ENCODE measurements at regions not wholly inside any gene's neighbourhood (a gene's known extent, or its start where the extent isn't known, plus 50 kb on each side); places are given as distances from the start of the nearest gene placed in this dataset.

GRCh38 chr3:159877924-159878323 is 110.7 kb upstream of the IL12A start:
- H3K36me3 ChIP-seq = no peaks in the 10 kb centered on the region
- H3K27me3 ChIP-seq = no peaks in the 10 kb centered on the region
- no peak for DNase-seq
- TF ChIP-seq, protein P1, sequence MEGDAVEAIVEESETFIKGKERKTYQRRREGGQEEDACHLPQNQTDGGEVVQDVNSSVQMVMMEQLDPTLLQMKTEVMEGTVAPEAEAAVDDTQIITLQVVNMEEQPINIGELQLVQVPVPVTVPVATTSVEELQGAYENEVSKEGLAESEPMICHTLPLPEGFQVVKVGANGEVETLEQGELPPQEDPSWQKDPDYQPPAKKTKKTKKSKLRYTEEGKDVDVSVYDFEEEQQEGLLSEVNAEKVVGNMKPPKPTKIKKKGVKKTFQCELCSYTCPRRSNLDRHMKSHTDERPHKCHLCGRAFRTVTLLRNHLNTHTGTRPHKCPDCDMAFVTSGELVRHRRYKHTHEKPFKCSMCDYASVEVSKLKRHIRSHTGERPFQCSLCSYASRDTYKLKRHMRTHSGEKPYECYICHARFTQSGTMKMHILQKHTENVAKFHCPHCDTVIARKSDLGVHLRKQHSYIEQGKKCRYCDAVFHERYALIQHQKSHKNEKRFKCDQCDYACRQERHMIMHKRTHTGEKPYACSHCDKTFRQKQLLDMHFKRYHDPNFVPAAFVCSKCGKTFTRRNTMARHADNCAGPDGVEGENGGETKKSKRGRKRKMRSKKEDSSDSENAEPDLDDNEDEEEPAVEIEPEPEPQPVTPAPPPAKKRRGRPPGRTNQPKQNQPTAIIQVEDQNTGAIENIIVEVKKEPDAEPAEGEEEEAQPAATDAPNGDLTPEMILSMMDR (IDR thresholded peaks at IDR 0.05) = no peak
- H3K27ac ChIP-seq = no peak overlapping the region
- H3K4me1 ChIP-seq = no peaks in the 10 kb centered on the region
- intact Hi-C loops (cut with DNase I) = no loop called here
- no peak overlapping the region for H3K4me3 ChIP-seq
- no peaks in the 10 kb centered on the region for H3K9me3 ChIP-seq
- H3K9ac ChIP-seq (ENCODE audit: low read depth in 2 of 2, low read length in 2 of 2) = no peak overlapping the region

DNA sequence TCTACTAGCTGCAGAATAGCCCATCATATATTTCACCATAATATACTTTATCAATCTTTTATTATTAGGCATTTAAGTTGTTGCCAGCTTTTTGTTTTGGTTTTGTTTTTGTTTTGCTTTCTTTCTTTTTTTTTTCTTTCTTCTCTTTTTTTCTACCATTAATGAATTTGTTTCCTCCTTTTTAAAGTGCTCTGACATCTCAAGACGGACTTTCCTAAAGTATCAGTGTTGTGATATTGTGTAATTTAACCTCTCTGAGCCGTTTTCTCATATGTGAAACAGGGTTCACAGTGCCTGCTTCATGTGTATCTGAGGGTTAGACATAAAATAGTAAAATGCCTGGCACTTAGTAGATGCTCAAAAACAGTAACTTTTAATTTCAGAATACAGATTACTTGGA is 109.5 kb upstream of the IL12A start:
- Histone ChIP-seq H3K36me3 (no peaks in the 10 kb centered on the region), H3K9ac (ENCODE audit: low read depth in 2 of 2, low read length in 2 of 2) (no peak overlapping the region), H3K4me3 (no peak overlapping the region), H3K27ac (no peak overlapping the region), H3K9me3 (no peaks in the 10 kb centered on the region), H3K4me1 (no peaks in the 10 kb centered on the region), H3K27me3 (no peaks in the 10 kb centered on the region)
- DNase-seq = no peak
- intact Hi-C loops (cut with DNase I) = no loop called here
- TF ChIP-seq, protein P1 (IDR thresholded peaks at IDR 0.05) = no peak

DNA sequence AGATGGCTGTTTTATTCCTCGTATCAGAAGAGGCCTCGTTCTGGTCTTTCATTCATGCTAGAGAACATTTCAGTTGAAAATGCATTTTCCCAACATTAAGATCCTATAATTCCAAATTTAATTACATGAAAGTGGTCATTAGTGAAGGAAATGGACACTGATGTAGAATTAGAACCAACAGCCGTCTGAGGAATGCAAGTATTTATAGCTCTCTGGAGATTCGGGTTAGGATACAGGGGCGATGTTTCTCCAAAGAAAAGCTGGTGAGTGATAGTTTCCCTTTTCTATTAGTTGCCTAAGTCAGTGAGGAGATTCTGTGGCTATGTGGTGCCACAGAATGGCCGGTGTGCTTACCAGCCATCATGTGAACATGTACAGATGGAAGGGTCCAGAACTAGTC is 109.0 kb upstream of the IL12A start:
- intact Hi-C loops (cut with DNase I) = no loop called here
- Histone ChIP-seq H3K36me3 (no peaks in the 10 kb centered on the region), H3K4me3 (no peak overlapping the region), H3K27me3 (no peaks in the 10 kb centered on the region), H3K9me3 (no peaks in the 10 kb centered on the region), H3K4me1 (no peaks in the 10 kb centered on the region), H3K27ac (no peak overlapping the region), H3K9ac (ENCODE audit: low read depth in 2 of 2, low read length in 2 of 2) (no peak overlapping the region)
- TF ChIP-seq, protein P1 (IDR thresholded peaks at IDR 0.05) = no peak
- DNase-seq = no peak

DNA sequence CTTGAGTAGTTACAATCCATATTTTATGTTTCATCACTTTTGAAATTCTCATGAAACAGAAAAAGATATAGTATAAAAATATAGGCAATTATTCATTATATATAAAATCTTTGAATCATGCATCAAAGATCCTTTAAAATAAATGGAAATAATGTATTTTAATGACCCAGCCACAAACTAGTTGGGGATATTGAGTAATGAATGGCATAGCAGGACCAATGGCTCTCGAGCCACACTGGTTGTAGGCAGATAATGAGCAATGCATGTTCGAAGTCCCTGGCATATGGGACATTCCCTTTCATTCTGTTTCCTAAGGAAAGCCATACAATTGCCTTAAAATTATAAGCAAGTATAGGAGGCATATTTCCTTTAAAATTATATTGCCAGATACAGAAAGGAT is 107.4 kb upstream of the IL12A start:
- H3K9ac ChIP-seq (ENCODE audit: low read depth in 2 of 2, low read length in 2 of 2) = no peak overlapping the region
- H3K9me3 ChIP-seq = no peaks in the 10 kb centered on the region
- H3K27ac ChIP-seq = no peak overlapping the region
- TF ChIP-seq, protein P1 (IDR thresholded peaks at IDR 0.05) = no peak
- H3K4me3 ChIP-seq = no peak overlapping the region
- no peak for DNase-seq
- H3K36me3 ChIP-seq = no peaks in the 10 kb centered on the region
- intact Hi-C loops (cut with DNase I) = no loop called here
- H3K27me3 ChIP-seq = no peaks in the 10 kb centered on the region
- no peaks in the 10 kb centered on the region for H3K4me1 ChIP-seq

DNA sequence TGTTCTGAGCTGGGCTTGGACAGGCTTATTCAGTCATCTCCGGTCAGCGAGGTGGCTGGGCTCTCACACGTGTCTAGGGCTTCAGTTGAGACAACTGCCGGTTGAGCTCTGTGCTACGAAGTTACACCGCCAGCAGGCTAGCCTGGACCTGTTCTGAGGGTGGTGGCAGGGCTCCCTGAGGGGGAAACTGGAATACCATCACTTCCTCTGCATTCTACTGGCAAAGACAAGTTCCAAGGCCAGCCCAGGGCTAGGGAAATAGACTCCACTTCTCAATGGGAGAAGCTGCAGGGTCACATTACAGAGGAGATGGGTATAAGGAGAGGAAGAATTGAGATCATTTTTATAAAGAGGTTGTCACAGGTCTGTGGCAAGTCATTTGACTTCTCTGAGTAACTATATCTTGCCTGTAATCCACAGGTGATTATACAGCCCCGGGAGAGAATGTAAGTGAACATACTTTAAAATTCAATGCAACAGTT is 106.8 kb upstream of the IL12A start:
- DNase-seq = no peak

More for the DNA sequence above, 106.8 kb upstream of the IL12A start:
- intact Hi-C loops (cut with DNase I) = no loop called here
- H3K9me3 ChIP-seq = no peaks in the 10 kb centered on the region
- no peaks in the 10 kb centered on the region for H3K4me1 ChIP-seq
- no peak overlapping the region for H3K4me3 ChIP-seq
- TF ChIP-seq, protein P1 (IDR thresholded peaks at IDR 0.05) = no peak
- no peaks in the 10 kb centered on the region for H3K27me3 ChIP-seq
- no peaks in the 10 kb centered on the region for H3K36me3 ChIP-seq
- no peak overlapping the region for H3K27ac ChIP-seq
- no peak overlapping the region for H3K9ac ChIP-seq (ENCODE audit: low read depth in 2 of 2, low read length in 2 of 2)

Measured in colonic mucosa (tissue), 4 donors.